Loucy (cell line): ENCODE measurements at regions not wholly inside any gene's neighbourhood (a gene's known extent, or its start where the extent isn't known, plus 50 kb on each side); places are given as distances from the start of the nearest gene placed in this dataset.

Experiments used
- H2AFZ ChIP-seq: fragments of 200-600 bp; sonication (generic); 2 replicates; pipeline ENCODE4 v1.6.0; 2016; ENCODE audit warnings: antibody characterized with exemption, mild to moderate bottlenecking, low read length, moderate library complexity
- H3F3A ChIP-seq: fragments of 200-600 bp; 2 replicates; pipeline ENCODE4 v1.6.0; 2016; ENCODE audit warnings: antibody characterized with exemption, low read depth, mild to moderate bottlenecking
- H3K27me3 ChIP-seq: fragments of 200-600 bp; sonication (generic); 2 replicates; pipeline ENCODE4 v1.6.1; 2014; ENCODE audit warnings: low read length, mild to moderate bottlenecking; ENCODE audit not compliant: insufficient read depth, poor library complexity, severe bottlenecking
- H3K36me3 ChIP-seq: fragments of 200-600 bp; sonication (generic); 2 replicates; pipeline ENCODE4 v1.6.1; 2016; ENCODE audit warnings: low read length; ENCODE audit not compliant: insufficient read depth
- H3K4me1 ChIP-seq: fragments of 200-600 bp; sonication (generic); 2 replicates; pipeline ENCODE4 v1.5.1; 2014; ENCODE audit warnings: low read length, mild to moderate bottlenecking; ENCODE audit not compliant: insufficient read depth, poor library complexity, severe bottlenecking
- H3K4me2 ChIP-seq: fragments of 200-600 bp; sonication (generic); 2 replicates; pipeline ENCODE4 v1.6.0; 2014; ENCODE audit warnings: antibody characterized with exemption, low read length, low read depth, mild to moderate bottlenecking; ENCODE audit not compliant: poor library complexity, severe bottlenecking
- H3K4me3 ChIP-seq: fragments of 200-600 bp; sonication (generic); 2 replicates; pipeline ENCODE4 v1.5.1; 2014; ENCODE audit warnings: low read length, mild to moderate bottlenecking, mixed read lengths; ENCODE audit not compliant: poor library complexity, severe bottlenecking
- H3K79me2 ChIP-seq: fragments of 200-600 bp; sonication (generic); 2 replicates; pipeline ENCODE4 v1.6.1; 2014; ENCODE audit warnings: low read length; ENCODE audit not compliant: insufficient read depth
- H3K9ac ChIP-seq: fragments of 200-600 bp; sonication (generic); 2 replicates; pipeline ENCODE4 v1.6.0; 2014; ENCODE audit warnings: mild to moderate bottlenecking, low read depth, low read length, moderate library complexity; ENCODE audit not compliant: poor library complexity, severe bottlenecking
- H3K9me2 ChIP-seq: fragments of 200-600 bp; sonication (generic); replicated peaks from 2 replicates; pipeline ENCODE4 v1.6.1; 2016; ENCODE audit warnings: low read depth, low read length, mixed read lengths
- H3K9me3 ChIP-seq: fragments of 200-600 bp; sonication (generic); 2 replicates; pipeline ENCODE4 v1.6.1; 2014; ENCODE audit warnings: mild to moderate bottlenecking, antibody characterized with exemption, low read length, low read depth; ENCODE audit not compliant: insufficient read depth
- H4K20me1 ChIP-seq: fragments of 200-600 bp; sonication (generic); 2 replicates; pipeline ENCODE4 v1.6.0; 2014; ENCODE audit warnings: antibody characterized with exemption, low read length, mild to moderate bottlenecking; ENCODE audit not compliant: insufficient read depth, poor library complexity, severe bottlenecking
- EZH2phosphoT487 ChIP-seq: fragments of 200-600 bp; IDR thresholded peaks from 2 replicates; pipeline ENCODE4 v1.6.1; 2018; ENCODE audit warnings: antibody characterized with exemption, mild to moderate bottlenecking, moderate library complexity, borderline replicate concordance
- TF ChIP-seq, protein P1 (sequence below): fragments of 200-600 bp; sonication (generic); conservative IDR thresholded peaks from 2 replicates; pipeline ENCODE4 v1.5.1; 2014; ENCODE audit warnings: mild to moderate bottlenecking, antibody characterized with exemption, low read length

DNA sequence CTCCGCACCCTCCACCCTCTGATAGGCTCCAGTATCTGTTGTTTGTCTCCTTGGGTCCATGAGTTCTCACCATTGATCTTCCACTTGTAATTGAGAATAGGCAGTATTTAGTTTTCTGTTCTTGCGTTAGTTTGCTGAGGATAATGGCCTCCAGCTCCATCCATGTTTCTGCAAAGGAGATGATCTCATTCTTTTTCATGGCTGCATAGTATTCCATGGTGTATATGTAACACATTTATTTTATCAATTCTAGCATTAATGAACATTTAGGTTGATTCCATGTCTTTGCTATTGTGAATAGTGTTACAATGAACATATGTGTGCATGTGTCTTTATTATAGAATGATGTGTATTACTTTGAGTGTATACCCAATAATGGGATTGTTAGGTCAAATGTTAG is 814.6 kb upstream of the FRG1 start:
- Histone ChIP-seq H3K4me3 (no peak overlapping the region), H3K4me2 (no peak overlapping the region), H2AFZ (no peak overlapping the region), H3K36me3 (no peaks in the 10 kb centered on the region), H4K20me1 (no peaks in the 10 kb centered on the region), H3K4me1 (no peaks in the 10 kb centered on the region), H3K79me2 (no peaks in the 10 kb centered on the region), H3K27me3 (no peaks in the 10 kb centered on the region), H3F3A (no peaks in the 10 kb centered on the region), H3K9ac (no peak overlapping the region), H3K9me2 (no peaks in the 10 kb centered on the region), H3K9me3 (no peaks in the 10 kb centered on the region)
- TF ChIP-seq EZH2phosphoT487 = no peak
- TF ChIP-seq, protein P1, sequence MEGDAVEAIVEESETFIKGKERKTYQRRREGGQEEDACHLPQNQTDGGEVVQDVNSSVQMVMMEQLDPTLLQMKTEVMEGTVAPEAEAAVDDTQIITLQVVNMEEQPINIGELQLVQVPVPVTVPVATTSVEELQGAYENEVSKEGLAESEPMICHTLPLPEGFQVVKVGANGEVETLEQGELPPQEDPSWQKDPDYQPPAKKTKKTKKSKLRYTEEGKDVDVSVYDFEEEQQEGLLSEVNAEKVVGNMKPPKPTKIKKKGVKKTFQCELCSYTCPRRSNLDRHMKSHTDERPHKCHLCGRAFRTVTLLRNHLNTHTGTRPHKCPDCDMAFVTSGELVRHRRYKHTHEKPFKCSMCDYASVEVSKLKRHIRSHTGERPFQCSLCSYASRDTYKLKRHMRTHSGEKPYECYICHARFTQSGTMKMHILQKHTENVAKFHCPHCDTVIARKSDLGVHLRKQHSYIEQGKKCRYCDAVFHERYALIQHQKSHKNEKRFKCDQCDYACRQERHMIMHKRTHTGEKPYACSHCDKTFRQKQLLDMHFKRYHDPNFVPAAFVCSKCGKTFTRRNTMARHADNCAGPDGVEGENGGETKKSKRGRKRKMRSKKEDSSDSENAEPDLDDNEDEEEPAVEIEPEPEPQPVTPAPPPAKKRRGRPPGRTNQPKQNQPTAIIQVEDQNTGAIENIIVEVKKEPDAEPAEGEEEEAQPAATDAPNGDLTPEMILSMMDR = no peak

DNA sequence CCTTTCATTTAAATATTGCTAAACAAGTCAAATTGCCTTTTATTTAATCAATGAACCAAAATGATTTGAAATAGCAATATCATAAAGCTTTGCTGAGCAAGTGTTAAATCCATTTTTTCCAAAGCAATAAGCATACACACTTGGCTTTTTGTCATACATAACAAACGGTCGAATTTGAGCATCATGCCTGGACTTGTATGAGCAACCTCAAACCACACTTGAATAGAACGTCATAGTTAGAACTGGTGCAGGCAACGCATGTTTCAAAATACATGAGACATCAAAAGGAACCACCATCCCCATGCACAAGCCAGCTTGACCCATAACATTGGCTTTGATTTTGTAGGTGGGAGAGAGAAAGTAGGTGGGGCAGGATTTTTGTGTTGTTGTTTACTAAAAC is 812.3 kb upstream of the FRG1 start:
- no peaks in the 10 kb centered on the region for H3K27me3 ChIP-seq
- H3K9me2 ChIP-seq = no peaks in the 10 kb centered on the region
- 0 out of 2 replicates have a peak, but pooled peaks cover 7% of the 10 kb centered on the region for H3K9me3 ChIP-seq
- no peaks in the 10 kb centered on the region for H3K36me3 ChIP-seq
- no peak overlapping the region for H3K4me3 ChIP-seq
- H3K9ac ChIP-seq = no peak overlapping the region
- H3K79me2 ChIP-seq = no peaks in the 10 kb centered on the region
- H3K4me2 ChIP-seq = no peak overlapping the region
- no peak overlapping the region for H2AFZ ChIP-seq
- no peaks in the 10 kb centered on the region for H3K4me1 ChIP-seq
- H3F3A ChIP-seq = no peaks in the 10 kb centered on the region
- H4K20me1 ChIP-seq = no peaks in the 10 kb centered on the region
- TF ChIP-seq, protein P1 = no peak
- no peak for TF ChIP-seq EZH2phosphoT487

GRCh38 chr4:189129044-189129694 is 811.5 kb upstream of the FRG1 start:
- TF ChIP-seq, protein P1 = no peak
- TF ChIP-seq EZH2phosphoT487 = no peak
- Histone ChIP-seq H3K9ac (no peak overlapping the region), H3K9me3 (0 out of 2 replicates have a peak, but pooled peaks cover 7% of the 10 kb centered on the region)

More at GRCh38 chr4:189129044-189129694, 811.5 kb upstream of the FRG1 start:
- H3F3A ChIP-seq = no peaks in the 10 kb centered on the region
- H3K79me2 ChIP-seq = no peaks in the 10 kb centered on the region
- no peaks in the 10 kb centered on the region for H3K36me3 ChIP-seq
- H2AFZ ChIP-seq = no peak overlapping the region
- no peak overlapping the region for H3K4me2 ChIP-seq
- H3K9me2 ChIP-seq = no peaks in the 10 kb centered on the region
- H3K27me3 ChIP-seq = no peaks in the 10 kb centered on the region
- no peaks in the 10 kb centered on the region for H4K20me1 ChIP-seq
- no peaks in the 10 kb centered on the region for H3K4me1 ChIP-seq
- H3K4me3 ChIP-seq = no peak overlapping the region
